GM19238 (cell line): ENCODE measurements at regions not wholly inside any gene's neighbourhood (a gene's known extent, or its start where the extent isn't known, plus 50 kb on each side); places are given as distances from the start of the nearest gene placed in this dataset.

ENCODE experiments used
- DNase-seq: peaks from one replicate; pipeline ENCODE4 v3.0.0; 2011; ENCODE audit warnings: low spot score; ENCODE audit not compliant: insufficient read length

- DNase-seq: no peak
Observed at GRCh38 chr18:60552948-60553347, 180.4 kb upstream of the MC4R start.

GRCh38 chr18:60554967-60555366 is 182.4 kb upstream of the MC4R start:
- no peak for DNase-seq

DNA sequence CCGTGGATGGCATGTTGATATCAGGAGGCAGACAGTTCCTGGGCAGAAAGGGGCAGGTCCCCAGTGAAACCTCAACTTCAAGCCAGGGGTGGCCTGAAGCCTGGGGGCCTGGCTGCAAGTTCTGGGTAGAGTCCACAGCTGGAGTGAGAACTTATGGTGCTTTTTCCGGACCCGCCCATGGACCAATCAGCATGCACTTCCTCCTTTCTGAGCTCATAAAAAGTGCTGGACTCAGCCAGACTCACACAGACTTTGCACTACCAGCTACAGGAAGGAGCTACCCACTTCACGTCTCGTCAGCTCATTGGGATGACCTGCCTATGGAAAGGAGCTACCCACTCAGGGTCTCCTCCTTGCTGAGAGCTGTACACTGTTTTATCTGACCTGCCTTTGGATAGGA is 183.1 kb upstream of the MC4R start:
- DNase-seq: no peak

- DNase-seq: no peak
Observed at GRCh38 chr18:60556326-60556725, 183.8 kb upstream of the MC4R start.

DNA sequence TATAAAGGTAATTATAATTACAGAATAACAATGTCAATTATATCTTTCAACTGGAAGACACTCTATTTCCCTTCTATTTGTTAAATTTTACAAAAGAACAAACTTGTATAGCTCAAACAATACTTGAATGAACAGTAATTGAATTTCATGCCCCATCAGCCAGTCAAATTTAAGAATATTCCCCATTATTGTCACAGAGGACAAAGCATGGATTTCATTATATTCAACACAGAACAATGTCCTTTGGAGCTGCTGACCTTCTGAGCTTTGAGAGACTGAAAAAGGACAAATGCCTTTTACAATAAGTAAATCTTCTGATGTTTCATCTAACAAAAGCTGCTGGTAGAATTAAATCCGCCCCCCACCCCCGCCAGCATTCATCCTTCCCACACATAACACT is 187.5 kb upstream of the MC4R start:
- no peak for DNase-seq

GRCh38 chr18:60563082-60563481 is 190.5 kb upstream of the MC4R start:
- no peak for DNase-seq

- DNase-seq: no peak
Observed at GRCh38 chr18:60568220-60568619, 195.6 kb upstream of the MC4R start.

DNA sequence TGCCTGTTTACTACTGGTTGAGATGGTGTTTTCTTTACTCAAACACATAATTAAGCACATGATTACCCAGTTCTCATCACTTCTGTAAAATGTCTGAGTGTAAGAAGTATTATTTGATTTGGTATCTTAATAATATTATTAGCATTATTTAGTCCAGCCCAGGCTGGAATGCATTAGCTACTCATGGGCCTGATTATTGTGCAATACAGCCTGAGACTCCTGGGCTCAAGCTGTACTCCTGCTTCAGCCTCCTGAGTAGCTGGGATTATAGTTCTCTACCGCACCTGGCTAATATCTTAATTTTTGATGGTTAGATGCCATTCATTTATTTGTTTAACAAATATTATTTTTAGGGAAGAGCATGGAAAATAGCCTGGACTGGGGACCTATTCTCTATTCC is 197.6 kb upstream of the MC4R start:
- DNase-seq: no peak

- no peak for DNase-seq
Observed at GRCh38 chr18:60577457-60577856, 204.9 kb upstream of the MC4R start.

DNA sequence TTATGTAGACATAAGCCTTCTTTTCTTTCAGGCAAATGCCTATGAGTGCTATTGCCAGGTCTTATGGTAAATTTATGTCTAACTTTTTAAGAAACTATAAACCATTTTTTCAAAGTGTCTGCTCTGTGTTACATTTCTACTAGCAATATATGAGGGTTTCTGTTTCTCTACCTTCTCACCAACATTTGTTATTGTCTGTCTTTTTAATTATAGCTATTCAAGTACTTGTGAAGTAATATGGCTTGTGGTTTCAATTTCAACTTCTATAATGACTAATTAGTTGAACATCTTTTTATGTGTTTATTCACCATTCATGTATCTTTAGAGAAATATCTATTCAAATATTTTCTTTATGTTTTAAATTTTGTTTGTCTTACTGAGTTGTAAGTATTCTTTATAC is 213.1 kb upstream of the MC4R start:
- DNase-seq: no peak

- DNase-seq: no peak
Observed at GRCh38 chr18:60593249-60593648, 220.7 kb upstream of the MC4R start.

GRCh38 chr18:60596928-60597327 is 224.4 kb upstream of the MC4R start:
- DNase-seq: no peak

DNA sequence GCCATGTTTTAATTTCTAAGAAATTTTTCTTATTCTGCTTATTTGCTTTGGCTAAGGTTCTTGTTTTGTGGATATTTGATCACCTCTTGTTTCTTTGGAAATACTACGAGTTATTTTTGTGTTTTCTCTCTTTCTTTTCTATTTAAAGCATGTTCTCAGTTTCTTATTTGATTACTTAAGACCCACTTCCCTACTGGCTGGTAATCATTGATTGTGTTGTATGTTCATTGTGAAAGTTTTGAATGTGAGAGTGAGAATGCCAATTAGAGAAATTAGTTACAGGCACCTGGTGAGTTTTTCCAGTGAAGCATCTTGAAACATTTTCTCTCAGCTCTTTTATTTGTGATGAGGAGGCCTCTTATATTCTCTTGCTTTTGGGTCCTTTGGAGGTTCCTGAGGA is 226.7 kb upstream of the MC4R start:
- no peak for DNase-seq

- no peak for DNase-seq
Observed at GRCh38 chr18:60599995-60600394, 227.4 kb upstream of the MC4R start.

DNA sequence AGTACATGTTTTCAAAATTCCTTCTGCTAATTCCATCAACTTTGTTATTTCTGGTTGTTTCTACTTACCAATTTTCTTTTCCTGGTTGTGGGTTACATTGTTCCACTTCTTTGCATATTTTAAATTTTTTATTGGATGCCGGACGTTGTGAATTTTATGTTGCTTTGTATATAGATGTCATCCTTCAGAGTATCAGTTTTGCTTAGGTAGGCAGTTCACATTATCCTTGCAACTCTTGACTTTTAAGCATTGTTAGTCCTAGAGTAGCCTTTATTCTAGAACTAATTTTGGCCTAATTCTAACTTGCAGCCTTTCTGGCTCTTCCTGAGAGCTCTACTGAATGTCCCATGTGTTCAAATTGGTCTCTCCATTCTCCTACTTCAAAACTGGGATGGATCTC is 228.7 kb upstream of the MC4R start:
- DNase-seq: no peak

DNA sequence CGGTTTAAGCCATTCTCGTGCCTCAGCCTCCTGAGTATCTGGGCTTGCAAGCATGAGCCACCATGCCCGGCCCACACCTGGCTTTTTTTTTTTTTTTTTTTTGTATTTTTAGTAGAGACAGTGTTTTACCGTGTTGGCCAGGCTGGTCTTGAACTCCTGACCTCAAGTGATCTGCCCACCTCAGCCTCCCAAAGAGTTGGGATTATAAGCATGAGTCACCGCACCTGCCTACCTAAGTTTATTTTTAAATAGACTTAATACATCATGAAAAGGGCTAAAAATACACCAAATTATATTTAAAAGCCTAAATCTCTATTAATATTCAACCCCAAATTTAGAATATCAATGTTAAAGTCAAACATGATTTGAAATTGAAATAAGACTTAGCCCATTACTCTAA is 250.8 kb upstream of the MC4R start:
- DNase-seq: no peak

DNA sequence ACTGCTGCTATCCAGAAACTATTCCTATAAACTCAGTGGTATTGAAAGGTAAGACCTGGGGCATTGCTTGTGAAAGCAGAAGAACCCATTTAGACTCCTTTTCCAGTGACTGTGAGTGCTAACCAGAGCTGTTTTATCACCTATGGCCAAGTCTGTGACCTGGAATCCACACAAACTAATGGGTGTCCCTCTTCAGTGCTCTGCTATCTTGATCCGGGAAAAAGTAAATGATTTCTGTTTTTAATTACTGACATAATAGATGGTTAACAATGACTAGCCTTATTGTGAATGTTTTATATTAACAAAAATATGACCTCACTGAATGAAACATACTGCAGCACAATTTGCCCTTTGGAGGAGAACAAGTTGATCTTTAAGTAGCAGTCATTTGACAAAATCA is 251.6 kb upstream of the MC4R start:
- no peak for DNase-seq

DNA sequence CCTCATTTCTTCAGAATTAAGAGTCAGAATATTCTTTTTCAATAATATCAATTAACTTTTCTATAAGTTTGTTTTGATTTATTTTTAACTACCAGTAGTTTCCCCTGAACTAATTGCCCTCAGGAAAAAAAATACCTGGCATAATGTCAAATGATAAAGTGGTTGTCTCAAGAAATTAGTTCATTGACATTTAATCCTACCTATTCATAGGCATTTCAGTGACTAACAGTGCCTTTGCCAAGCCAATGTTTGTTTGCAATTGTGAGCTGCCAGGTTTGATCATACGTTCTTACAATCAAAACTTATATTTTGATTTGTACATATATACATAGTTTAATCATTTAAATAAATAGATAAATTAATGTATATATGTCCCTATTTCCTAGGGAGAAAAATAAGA is 267.3 kb upstream of the MC4R start:
- DNase-seq: no peak

DNA sequence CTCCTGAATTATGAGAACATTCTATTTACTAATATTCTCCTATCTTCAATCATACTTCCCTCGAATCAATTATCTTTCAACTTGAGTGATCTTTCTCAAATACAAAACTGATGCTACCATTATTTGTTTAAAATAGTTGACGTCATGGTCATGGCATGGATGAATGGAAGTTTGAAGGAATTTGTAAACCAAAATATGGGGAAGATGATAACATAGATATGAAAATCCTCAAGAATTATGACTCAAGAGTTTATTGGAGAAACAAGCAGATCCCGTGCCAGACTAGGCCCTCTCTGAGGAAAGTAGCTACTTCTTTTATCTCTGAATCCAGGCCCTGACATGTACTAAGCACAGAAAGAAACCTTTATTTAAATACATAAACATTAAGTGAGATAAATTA is 270.4 kb upstream of the MC4R start:
- DNase-seq: no peak

DNA sequence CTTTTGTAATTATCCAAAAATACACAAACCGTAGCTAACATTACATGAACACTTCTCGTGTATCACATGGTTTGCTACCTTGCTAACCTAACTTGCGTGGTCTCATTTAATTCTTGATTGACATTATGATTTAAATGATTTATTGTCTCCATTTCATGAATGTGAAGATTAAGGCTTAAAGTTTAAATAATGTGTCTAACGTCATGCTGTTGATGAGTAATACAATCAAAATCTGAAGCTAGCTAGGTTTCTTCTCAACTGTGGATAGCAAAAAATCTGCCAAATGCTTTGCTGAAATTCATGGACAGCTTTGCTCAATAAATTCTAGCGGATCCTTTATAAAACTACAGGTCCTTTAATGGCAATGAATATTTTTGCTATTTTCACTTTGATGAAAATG is 274.1 kb upstream of the MC4R start:
- DNase-seq: no peak

GRCh38 chr18:60649107-60649506 is 276.5 kb upstream of the MC4R start:
- DNase-seq: no peak

GRCh38 chr18:60649842-60650536 is 277.4 kb upstream of the MC4R start:
- DNase-seq: no peak

- no peak for DNase-seq
Observed at GRCh38 chr18:60654298-60654697, 281.7 kb upstream of the MC4R start.

DNA sequence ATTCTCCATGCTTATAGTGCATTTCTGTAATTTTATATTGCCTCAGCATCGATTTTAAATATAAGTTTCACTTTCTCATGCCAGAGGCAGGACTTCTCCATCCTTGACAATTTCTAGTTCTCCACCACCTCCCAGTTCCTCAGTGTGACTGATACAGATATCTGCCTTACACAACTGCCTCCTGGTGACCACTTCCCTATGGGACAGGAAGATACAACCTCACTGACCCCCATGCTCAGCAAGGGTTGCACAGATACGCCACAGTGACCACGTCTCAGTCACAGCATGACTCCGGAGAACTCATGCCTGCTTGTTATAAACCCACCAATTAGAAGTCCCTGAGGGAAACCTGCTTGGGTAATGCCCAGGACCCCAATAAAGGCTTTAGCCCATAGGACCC is 284.0 kb upstream of the MC4R start:
- DNase-seq: no peak
